Ishikawa (cell line): ENCODE measurements at regions not wholly inside any gene's neighbourhood (a gene's known extent, or its start where the extent isn't known, plus 50 kb on each side); places are given as distances from the start of the nearest gene placed in this dataset.

Experiments used
- CEBPB ChIP-seq: IDR thresholded peaks from 2 replicates; pipeline ENCODE4 v1.6.1; 2012
- CREB1 ChIP-seq: IDR thresholded peaks from 2 replicates; pipeline ENCODE4 v1.6.1; 2012; ENCODE audit warnings: low read depth
- EGR1 ChIP-seq: IDR thresholded peaks from 2 replicates; pipeline ENCODE4 v1.6.1; 2012
- EP300 ChIP-seq: IDR thresholded peaks from 2 replicates; pipeline ENCODE4 v1.6.1; 2012; ENCODE audit warnings: borderline replicate concordance
- FOXM1 ChIP-seq: IDR thresholded peaks from 2 replicates; pipeline ENCODE4 v1.6.1; 2012; ENCODE audit warnings: low read depth, borderline replicate concordance
- RAD21 ChIP-seq: IDR thresholded peaks from 2 replicates; pipeline ENCODE4 v1.6.1; 2012; ENCODE audit warnings: low read depth
- TAF1 ChIP-seq: IDR thresholded peaks from 2 replicates; pipeline ENCODE4 v1.6.1; 2012; ENCODE audit warnings: low read depth, mild to moderate bottlenecking
- TEAD4 ChIP-seq: IDR thresholded peaks from 2 replicates; pipeline ENCODE4 v1.6.1; 2012
- USF1 ChIP-seq: IDR thresholded peaks from 2 replicates; pipeline ENCODE4 v1.6.1; 2012
- ZBTB7A ChIP-seq: IDR thresholded peaks from 2 replicates; pipeline ENCODE4 v1.6.1; 2012; ENCODE audit warnings: low read depth
- TF ChIP-seq, protein P1 (sequence below): IDR thresholded peaks from 2 replicates; pipeline ENCODE4 v1.6.1; 2012
- TF ChIP-seq, protein P2 (sequence below): IDR thresholded peaks from 2 replicates; pipeline ENCODE4 v1.6.1; 2012; ENCODE audit warnings: low read depth, mild to moderate bottlenecking

DNA sequence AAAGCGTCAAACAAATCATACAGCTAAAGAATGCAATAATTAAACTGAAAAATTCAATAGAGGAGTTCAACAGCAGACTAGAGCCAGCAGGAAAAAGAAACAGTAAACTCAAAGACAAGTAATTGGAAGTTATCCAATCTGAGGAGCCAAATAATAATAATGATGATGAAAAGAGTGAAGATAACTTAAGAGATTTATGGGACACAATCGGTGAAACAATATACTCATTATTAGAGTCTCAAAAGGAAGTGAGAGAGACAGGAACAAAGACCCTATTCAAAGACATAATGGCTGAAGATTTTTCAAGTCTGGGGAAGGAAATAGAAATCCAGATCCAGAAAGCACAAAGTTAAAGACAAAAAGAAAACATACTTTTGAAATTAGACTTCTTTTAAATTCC lies 263.9 kb upstream of the NR4A3 start:
- TF ChIP-seq CEBPB (no peak), TEAD4 (no peak), TAF1 (no peak), EGR1 (no peak), CREB1 (no peak), EP300 (no peak), RAD21 (no peak), FOXM1 (no peak), ZBTB7A (no peak), USF1 (no peak)
- TF ChIP-seq, protein P1, sequence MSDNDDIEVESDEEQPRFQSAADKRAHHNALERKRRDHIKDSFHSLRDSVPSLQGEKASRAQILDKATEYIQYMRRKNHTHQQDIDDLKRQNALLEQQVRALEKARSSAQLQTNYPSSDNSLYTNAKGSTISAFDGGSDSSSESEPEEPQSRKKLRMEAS, result no peak
- TF ChIP-seq, protein P2, sequence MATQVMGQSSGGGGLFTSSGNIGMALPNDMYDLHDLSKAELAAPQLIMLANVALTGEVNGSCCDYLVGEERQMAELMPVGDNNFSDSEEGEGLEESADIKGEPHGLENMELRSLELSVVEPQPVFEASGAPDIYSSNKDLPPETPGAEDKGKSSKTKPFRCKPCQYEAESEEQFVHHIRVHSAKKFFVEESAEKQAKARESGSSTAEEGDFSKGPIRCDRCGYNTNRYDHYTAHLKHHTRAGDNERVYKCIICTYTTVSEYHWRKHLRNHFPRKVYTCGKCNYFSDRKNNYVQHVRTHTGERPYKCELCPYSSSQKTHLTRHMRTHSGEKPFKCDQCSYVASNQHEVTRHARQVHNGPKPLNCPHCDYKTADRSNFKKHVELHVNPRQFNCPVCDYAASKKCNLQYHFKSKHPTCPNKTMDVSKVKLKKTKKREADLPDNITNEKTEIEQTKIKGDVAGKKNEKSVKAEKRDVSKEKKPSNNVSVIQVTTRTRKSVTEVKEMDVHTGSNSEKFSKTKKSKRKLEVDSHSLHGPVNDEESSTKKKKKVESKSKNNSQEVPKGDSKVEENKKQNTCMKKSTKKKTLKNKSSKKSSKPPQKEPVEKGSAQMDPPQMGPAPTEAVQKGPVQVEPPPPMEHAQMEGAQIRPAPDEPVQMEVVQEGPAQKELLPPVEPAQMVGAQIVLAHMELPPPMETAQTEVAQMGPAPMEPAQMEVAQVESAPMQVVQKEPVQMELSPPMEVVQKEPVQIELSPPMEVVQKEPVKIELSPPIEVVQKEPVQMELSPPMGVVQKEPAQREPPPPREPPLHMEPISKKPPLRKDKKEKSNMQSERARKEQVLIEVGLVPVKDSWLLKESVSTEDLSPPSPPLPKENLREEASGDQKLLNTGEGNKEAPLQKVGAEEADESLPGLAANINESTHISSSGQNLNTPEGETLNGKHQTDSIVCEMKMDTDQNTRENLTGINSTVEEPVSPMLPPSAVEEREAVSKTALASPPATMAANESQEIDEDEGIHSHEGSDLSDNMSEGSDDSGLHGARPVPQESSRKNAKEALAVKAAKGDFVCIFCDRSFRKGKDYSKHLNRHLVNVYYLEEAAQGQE, result no peak
